ENCODE measurements at regions not wholly inside any gene's neighbourhood (a gene's known extent, or its start where the extent isn't known, plus 50 kb on each side); places are given as distances from the start of the nearest gene placed in this dataset.

- TF ChIP-seq CTCF (IDR thresholded peaks at IDR 0.05) (no peak), POLR2A (IDR thresholded peaks at IDR 0.05) (no peak)
These were observed 64.0 kb upstream of the WAC start for GRCh38 chr10:28468707-28469483.
